HG03378 (cell line): ENCODE measurements at regions not wholly inside any gene's neighbourhood (a gene's known extent, or its start where the extent isn't known, plus 50 kb on each side); places are given as distances from the start of the nearest gene placed in this dataset.

Experiments
- ATAC-seq: cut with Tn5 transposase; IDR thresholded peaks from one replicate; pipeline ENCODE4 v1.9.1; 2021; ENCODE audit warnings: mild to moderate bottlenecking, moderate library complexity; ENCODE audit not compliant: unreplicated experiment

GRCh38 chr22:47301820-47302475 is 539.5 kb downstream of the TBC1D22A start:
- ATAC-seq: no peak

- no peak for ATAC-seq
These were observed 538.4 kb downstream of the TBC1D22A start for GRCh38 chr22:47300698-47301405.

GRCh38 chr22:47299863-47300697 is 537.6 kb downstream of the TBC1D22A start:
- no peak for ATAC-seq

GRCh38 chr22:47299211-47299862 is 536.9 kb downstream of the TBC1D22A start:
- ATAC-seq: no peak

GRCh38 chr22:47298017-47298785 is 535.8 kb downstream of the TBC1D22A start:
- ATAC-seq: no peak

- ATAC-seq: no peak
These were observed 535.0 kb downstream of the TBC1D22A start for GRCh38 chr22:47297261-47298016.

GRCh38 chr22:47296405-47297260 is 534.2 kb downstream of the TBC1D22A start:
- ATAC-seq: no peak

GRCh38 chr22:47295982-47296381 is 533.5 kb downstream of the TBC1D22A start:
- ATAC-seq: no peak

GRCh38 chr22:47295226-47295901 is 532.9 kb downstream of the TBC1D22A start:
- ATAC-seq: no peak

- no peak for ATAC-seq
These were observed 532.1 kb downstream of the TBC1D22A start for GRCh38 chr22:47294576-47294975.

GRCh38 chr22:47294222-47294532 is 531.7 kb downstream of the TBC1D22A start:
- ATAC-seq: no peak

- ATAC-seq: no peak
These were observed 531.1 kb downstream of the TBC1D22A start for GRCh38 chr22:47293368-47294221.

GRCh38 chr22:47292546-47293320 is 530.3 kb downstream of the TBC1D22A start:
- ATAC-seq: no peak

- ATAC-seq: no peak
These were observed 529.4 kb downstream of the TBC1D22A start for GRCh38 chr22:47291565-47292495.

GRCh38 chr22:47290706-47291430 is 528.4 kb downstream of the TBC1D22A start:
- no peak for ATAC-seq
